NCI-H82 treated with DMSO at 0.1 percent for 48 hours (cell line): ENCODE measurements at regions not wholly inside any gene's neighbourhood (a gene's known extent, or its start where the extent isn't known, plus 50 kb on each side); places are given as distances from the start of the nearest gene placed in this dataset.
"Not testable (repeated sequence)": the region's sequence is repeated elsewhere in the genome, so short reads cannot be mapped to it uniquely, and the experiment has no call there.

Experiments used
- DNase-seq: peaks from one replicate; lab custom pipeline; 2025; ENCODE audit not compliant: unreplicated experiment; lab: John Stamatoyannopoulos, UW

DNA sequence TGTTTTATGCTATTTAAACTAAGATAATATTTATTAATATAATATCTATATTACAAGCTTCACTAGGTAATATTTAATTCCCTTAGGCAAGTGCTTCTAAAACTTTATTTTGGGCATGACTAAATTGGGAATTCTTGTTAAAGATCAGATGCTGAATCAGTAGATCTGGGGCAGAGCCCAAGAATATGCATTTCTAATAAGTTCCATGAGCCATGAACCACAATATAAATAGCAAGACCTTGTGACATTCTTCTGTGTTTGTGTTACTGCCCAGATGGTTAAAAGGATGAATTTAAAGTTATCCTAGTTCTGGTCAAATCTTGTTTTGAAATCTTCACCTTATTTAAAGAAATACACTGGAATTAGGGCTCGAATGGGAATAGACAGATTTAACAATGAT lies 258.4 kb upstream of the CACNA2D1 start:
- no peak for DNase-seq

DNA sequence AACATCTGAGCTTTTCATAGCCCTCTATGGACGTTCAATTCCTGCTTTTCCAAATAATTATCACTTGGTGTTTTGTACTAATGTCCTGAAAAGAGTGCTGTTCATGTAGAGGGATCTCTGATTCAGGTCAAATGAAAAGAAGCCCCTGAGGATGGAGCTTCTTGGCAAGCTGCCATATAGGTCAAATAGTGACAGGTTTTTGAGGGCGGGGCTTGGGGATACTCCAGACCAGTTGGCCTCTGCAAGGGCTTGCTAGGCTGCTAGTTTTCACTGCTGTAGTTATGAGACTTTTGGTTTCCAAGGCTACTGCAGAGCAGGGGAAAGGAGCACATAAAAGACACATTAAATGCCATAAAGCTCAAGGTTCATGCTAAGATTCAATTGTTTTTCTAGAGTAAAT lies 257.2 kb upstream of the CACNA2D1 start:
- DNase-seq, result peak; percentile 16

DNA sequence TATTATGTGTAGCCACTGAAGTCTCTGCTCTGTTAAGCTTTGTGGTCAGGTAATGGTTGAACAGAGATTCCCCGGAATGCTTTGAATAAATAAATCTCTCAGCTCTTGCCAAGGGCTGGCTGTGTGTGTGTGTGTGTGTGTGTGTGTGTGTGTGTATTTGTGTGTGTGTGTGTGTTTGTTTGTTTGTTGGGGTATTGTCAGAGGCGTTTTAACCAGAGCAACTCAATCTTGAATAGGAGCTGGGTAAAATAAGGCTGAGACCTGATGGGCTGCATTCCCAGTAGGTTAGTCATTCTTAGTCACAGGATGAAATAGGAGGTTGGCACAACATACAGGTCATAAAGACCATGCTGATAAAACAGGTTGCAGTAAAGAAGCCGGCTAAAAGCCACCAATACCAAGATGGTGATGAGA lies 256.2 kb upstream of the CACNA2D1 start:
- no peak for DNase-seq

DNA sequence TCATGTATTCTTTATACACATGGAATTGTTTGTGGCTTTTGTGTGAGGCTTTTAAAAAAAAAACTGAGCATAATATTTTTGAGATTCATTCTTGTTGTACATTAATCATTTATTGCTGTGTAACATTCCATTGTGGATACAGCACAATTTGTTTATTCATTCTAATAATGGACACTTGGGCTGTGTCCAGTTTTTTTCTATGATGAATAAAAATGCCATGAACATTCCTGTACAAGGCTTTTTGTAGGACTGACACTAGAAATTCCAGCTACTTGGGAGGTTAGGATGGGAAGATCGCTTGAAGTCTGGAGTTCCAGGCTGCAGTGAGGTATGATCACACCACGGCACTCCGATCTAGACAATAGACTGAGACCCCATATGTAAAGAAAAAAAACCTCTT lies 254.3 kb upstream of the CACNA2D1 start:
- DNase-seq, result no peak

DNA sequence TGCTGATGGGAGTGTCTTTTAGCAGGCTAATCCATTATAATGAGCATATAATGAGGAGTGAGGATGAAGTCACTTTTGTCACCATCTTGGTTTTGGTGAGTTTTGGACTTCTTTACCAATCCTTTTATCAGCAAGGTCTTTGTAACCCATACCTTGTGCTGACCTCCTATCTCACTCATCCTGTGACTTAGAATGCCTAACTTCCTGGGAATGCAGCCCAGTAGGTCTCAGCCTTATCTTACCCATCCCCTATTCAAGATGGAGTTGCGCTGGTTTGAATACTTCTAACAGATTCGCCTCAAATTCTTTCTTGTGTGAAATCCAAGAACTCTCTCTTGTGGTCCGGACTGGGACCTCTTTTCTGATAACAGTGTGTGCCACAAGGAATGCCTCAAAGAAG lies 253.1 kb upstream of the CACNA2D1 start:
- DNase-seq, result no peak

DNA sequence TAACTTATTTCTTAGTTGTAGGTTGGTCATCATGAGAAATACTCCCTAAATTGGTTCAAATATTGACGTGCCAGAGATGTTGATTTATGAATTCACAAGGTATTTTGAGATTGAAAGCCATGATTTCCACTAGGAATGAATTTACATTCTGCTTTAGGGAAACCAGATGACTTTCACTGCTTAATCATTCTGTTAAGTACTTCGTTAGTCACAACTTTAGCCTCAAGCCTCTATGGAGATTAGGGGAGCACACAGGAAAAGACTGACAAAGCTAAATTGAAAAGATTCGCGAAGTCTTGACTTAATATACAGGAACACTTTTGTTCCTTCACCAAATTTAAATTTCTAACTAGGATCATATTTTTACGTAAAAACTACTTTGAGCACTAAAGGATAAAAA lies 250.4 kb upstream of the CACNA2D1 start:
- no peak for DNase-seq

DNA sequence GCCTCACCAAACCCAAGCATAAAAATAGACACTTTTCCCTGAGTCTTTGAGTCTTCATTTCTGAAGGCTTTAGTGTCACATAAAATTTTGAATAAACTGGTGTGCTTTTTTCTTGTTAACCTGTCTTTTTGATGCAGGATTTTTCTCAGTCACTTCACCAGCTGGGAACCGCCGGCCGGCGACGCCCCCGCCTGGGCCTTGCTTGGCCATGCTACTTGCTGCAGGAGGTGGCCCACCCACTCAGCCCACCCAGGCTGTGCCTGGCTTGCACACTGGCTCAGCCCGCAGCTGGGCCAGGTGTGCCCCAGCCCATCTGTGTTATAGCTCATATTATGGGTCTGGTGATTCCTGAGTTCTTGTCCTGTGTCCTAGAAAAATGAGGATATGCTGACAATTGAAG lies 247.4 kb upstream of the CACNA2D1 start:
- DNase-seq, result no peak

DNA sequence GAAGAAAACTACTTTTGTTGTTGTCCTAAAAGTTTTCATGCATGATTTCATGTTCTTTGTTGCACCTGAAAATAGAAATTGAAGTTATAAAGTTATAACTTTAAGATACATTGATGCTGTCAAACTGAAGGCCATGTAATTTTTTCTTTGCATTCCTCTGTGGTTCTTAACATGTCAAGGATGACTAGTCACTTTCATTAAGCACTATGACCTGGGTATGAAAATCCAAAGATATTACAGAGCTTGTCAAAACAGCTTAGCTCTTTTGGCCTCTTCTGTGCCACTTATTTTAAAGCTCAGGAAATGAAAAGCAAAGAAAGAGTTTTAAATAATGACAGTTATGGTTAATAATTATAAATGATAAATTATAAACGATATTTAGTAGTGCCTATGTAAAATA lies 241.6 kb upstream of the CACNA2D1 start:
- DNase-seq, result no peak

DNA sequence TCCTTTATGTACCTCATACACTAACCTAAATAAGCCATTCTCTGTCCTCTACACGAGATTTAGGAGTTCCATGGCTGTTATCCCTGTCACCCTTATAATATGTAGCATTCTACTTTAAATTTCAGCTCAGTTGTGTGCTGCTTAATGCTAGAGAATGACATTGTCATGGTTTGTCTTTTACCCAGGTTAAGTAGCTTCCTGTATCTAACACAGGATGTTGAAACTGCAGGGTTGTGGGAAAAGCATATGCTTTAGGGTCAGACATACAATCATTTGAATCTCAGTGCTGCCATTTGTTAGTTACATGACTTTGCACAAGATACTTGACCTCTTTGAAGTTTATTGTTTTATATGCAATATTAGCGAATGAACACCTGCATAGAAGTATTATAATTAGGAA lies 235.1 kb upstream of the CACNA2D1 start:
- DNase-seq, result no peak

DNA sequence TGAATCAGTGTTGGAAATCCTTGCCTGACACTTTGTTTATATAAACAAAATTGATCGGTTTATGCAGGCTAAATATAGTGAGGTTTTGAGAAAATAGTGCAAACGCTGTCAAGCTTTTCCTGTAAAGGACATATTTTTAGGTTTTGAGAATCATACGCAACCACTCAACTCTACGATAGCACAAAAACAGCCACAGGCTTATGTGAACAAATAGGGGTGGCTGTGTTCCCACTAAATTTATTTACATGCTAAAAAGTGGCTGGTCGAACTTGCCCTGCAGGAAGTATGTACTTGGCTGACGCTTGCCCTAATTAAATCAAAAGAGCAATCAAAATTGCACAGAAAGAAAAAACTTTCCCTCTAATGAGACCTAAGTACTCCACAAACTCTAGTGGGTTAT lies 234.7 kb upstream of the CACNA2D1 start:
- DNase-seq, result no peak

DNA sequence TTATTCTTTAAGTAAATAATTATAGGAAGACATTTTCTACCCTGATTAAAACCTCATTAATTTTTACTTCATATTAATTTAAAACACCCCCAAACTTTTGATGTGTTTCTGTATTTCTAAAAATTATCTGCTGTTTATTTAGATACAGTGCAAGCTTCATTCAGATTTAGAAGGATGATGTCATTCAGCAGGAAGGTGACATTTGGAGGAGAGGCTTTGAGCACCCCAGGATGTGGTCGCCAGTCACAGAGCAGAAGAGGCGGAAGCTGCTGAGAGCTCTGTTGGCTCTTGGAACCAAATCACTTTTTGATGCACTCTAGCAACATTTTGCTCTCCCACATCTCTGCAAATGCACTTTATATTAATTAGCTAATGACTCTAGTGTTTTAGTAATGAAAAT lies 233.9 kb upstream of the CACNA2D1 start:
- no peak for DNase-seq

DNA sequence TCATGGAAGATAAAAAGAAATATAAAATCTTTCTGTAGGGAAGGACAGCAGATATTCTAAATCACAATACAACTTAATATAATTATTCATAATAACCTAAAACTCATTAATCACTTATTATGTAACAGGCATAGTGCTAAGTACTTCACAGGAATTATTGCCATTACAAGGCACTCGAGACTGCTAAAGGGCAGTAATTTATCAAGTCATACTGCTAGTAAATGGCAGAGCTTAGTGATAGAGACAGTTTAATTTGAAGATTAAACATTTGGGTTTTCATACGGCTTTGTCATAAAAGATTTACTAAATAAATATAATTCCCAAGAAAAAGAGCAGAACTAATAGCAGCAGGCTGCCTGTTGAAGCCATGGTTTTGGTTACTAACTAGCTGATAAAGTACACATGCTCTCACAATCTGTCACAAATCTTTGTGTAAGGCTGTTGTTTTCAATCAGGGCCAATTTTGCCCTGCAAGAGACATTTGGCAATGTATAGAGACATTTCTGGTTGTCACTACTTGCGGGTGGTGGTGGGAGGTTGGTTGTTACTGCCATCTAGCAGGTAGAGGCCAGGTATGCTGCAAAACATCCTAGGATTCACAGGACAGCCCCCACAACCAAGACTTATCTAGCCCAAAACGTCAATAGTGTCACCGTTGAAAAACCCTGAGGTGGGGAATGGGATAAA lies 233.3 kb upstream of the CACNA2D1 start:
- DNase-seq, result no peak

DNA sequence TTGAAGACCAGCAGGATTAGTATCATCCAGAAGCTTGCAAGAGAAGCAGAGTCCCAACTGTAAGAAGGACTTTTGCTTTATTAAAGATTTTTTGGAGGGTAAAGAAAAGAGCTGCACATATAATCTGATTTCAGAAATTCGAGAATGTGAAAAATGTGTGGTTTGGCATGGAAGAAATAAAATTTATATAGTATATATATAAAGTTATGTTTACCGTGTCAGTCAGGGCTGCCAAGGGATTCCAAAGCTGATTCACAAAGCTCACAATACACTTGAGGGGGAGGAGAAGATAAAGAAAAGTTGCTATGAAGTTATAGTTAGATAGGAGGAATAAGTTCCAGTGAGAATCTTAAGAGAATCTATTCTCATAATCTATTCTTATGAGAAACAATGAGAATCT lies 231.8 kb upstream of the CACNA2D1 start:
- no peak for DNase-seq

DNA sequence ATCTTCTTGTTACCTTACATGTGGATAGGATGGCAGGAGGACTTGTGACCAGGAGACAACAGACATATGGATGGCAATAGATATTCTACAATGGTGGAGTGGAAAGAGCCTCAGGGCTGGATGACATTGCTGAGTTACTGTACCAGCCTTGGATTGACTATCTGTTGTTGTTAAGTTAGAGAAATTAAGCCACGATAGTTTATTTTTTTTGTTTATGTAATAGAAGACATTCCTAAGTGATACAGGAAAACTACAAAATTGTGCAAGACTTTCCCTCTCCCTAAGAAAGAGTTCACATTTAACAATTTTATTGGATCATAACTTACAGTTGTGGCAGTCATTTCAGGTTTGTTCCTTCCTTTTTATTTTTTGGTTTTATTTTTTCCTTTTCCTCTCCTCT lies 230.7 kb upstream of the CACNA2D1 start:
- no peak for DNase-seq

DNA sequence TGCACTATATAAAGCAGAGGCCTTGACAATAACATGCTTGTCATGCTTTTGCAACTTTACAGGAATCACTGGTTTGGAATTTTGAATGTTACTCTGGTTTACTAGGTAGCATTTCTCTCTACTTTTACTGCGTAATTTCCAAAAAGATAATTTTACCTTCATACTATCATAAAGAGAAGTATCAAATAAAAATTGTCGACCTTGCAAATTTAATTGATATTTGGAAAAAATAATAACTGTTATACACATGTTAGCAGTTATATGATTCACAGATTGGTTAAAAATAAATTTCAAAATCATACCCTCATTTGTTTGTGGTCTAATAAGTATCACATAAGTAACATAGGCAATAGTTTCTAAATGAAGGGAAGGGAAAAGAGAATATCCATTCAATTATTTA lies 228.5 kb upstream of the CACNA2D1 start:
- no peak for DNase-seq

DNA sequence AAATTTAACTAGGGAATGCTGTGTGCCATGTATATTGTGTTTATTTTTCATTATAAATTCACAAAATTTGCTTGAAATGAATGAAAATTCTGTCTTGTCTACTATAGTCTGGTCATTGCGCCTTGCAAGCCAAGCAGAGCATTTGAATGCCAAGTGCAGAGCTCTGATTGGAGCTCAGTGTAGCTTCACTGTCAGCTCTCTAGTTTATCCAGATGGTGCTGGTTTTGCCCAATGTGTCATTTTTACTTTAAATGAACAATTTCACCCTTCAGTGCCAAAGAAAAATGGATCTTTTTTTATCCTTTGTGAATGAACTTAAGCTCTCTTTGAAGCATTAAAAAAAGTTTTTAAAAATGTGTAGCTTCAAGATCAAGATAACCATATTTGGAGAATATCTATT lies 225.6 kb upstream of the CACNA2D1 start:
- no peak for DNase-seq

DNA sequence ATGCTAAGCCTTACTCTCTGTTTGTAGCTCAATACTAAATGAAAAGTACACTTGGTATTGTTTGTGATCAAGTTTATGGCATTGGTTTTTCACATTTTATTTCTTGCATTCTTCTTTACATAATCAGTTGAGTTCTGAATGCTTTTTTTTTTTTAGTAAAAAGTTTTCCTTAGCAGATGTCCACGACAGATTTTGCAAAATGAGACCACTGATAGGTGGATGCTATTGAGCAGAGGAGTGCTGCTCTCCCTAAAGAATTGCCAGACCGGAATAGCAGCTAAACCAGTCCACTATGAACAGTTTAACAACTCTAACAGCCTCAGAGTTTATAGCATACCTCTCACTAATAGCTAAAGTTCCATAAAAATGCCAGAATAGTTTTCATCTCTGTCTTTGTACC lies 225.1 kb upstream of the CACNA2D1 start:
- no peak for DNase-seq

DNA sequence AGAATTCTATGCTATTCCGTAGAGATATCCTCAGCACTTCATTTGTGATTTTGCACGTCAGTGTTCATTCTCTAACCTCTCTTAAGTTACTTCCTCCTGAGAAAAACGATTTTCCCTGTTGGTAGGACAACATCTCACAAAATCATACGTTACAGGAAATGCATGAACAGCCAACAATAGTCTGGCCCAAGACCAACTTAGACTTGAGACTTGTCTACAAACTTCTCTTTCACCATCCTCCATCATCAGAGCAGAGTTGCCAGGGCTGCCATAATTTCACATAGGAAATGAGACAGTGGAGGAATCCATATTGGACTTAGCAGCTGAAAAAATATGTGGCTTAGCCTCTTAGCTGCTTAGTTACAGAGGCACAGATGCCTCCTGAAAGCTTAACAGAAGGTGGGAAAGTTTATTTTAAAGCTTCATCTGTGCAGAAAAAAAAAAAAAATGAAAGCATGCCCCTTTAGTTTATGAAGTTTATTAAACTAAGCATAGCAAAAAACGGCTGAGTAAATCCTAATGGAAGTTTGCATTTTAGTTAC lies 222.5 kb upstream of the CACNA2D1 start:
- DNase-seq, result peak; percentile 32

DNA sequence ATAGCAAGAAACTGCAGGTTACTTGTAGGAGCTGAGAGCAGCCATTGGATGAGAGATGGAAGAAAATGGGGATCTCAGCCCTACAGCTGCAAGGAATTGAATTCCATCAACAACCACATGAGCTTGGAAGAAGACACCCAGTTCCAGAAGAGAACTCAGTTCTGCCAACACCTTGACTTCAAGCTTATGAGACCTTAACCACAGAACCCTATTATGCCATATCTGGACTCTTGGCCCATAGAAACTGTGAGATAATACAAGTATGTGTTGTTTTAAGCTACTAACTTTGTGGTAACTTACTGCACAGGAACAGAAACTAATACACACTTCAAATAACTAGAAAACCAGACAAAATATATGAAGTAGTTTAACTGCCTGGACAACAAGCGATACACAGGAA lies 212.4 kb upstream of the CACNA2D1 start:
- DNase-seq, result no peak

DNA sequence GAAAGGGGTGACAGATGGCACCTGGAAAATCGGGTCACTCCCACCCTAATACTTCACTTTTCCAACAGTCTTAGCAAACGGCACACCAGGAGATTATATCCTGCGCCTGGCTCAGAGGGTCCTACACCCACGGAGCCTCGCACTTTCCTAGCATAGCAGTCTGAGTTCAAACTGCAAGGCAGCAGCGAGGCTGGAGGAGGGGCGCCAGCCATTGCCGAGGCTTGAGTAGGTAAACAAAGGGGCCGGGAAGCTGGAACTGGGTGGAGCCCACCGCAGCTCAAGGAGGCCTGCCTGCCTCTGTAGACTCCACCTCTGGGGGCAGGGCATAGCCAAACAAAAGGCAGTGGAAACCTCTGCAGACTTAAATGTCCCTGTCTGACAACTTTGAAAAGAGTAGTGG lies 206.5 kb upstream of the CACNA2D1 start:
- not testable (repeated sequence) for DNase-seq

DNA sequence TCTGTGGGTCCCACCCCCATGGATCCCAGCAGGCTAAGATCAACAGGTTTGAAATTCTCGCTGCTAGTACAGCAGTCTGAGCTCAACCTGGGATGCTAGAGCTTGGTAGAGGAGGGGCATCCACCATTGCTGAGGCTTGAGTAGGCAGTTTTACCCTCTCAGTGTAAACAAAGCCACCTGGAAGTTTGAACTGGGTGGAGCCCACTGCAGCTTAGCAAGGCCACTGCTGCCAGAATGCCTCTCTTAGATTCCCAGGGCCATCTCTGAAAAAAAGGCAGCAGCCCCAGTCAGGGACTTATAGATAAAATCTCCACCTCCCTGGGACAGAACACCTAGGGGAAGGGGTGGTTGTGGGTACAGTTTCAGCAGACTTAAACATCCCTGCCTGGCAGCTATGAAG lies 190.0 kb upstream of the CACNA2D1 start:
- DNase-seq, result no peak

DNA sequence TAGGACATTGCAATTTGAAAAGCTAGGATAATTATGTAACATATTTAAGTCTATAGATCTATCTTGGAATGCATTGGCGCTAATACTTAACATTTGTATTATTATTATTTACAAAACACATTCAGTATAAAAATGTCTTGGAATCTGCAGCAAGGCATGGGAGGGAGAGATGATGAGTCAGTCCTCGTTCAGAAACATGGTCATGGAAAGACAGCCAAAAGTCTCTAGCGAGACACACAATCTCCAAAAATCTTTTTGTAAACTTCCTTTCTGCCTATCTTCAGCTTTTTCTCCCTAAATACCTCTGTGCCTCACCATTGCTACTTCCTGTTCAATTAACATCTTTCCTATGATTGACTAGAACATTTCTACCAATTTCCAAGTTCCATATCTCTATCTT lies 188.4 kb upstream of the CACNA2D1 start:
- no peak for DNase-seq

DNA sequence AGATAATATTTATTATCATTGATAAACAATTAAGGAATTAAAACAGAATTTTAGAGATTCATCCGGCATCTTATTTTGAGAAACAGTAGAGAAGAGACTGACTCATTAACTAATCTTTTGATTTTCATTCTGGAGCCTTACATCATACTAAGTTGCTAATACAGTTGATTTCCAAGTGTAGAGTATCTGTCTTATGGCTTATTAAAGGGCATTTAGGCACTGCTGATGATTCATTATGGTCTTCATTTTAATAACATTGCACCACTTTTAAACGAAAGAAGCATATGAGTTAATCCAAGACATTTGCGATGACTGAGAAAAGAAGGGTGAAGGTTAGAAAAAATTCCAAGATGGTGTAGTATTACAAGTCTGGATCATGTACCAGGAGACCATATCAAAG lies 186.0 kb upstream of the CACNA2D1 start:
- no peak for DNase-seq
